NCI-H82 treated with DMSO at 0.1 percent for 48 hours (cell line): ENCODE measurements at regions not wholly inside any gene's neighbourhood (a gene's known extent, or its start where the extent isn't known, plus 50 kb on each side); places are given as distances from the start of the nearest gene placed in this dataset.

Source experiments
- DNase-seq: peaks from one replicate; lab custom pipeline; 2025; ENCODE audit not compliant: unreplicated experiment; lab: John Stamatoyannopoulos, UW

DNA sequence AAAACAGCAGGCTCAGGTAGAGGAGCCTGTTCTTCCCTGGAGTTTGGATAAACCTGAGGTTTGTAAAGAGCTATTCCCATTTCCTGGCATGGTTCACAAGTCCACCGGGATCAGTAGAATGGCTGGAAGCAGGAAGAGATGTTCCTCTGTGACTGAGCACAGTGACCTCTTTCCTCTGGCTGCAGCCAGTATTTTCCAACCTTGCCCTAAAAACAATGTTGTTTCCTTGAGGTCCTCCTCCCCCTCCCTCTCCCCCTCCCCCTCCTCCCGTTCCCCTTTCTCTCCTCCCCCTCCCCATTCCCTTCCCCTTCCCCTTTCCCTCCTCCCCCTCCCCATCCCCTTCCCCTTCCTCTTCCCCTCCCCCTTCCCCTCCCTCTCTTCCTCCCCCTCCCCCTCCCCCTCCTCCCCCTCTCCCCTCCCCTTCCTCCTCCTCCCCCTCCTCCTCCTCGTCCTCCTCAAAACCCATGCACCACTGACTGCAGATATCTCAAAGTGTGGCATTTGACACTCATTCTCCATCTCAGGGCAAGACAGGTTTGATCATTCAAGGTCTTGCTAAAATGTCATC, 58.9 kb upstream of the MON1B start:
- DNase-seq: no peak

DNA sequence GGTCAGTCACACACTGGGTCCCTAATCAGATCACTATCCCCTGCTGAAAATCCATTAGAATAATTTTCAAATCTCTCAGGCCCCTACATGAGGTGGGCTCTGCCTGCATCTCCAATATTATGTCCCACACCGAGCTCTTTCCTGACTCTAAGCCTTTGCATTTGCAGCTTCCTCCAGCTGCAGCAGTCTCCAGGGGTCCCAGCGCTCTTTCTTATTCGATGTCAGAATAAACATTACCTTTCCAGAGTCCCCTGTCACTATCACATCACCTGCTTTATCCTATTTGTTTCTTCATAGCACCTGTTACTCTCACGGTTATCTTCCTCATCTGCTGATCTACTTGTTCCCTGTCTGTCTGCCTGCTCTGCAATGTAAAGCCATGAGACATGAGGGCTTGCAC, 57.3 kb upstream of the MON1B start:
- no peak for DNase-seq

DNA sequence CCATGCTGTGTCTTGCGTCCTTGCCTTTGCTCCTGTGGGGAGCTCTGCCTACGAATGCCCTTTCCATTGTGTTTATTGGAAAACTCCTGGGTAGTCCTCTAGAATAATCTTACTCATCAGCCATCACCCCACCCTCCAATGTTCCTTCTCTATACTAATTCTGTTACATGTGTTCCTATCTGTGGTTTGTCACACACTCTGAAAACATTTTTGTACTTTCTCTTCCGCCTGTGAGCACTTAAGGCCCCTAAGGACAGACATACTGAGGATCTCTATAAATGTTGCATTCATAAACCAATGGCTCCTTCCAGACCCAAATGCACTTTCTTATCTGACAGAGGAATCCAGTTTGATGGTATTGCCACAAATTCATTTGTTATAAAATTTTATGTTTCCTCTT, 53.9 kb upstream of the MON1B start:
- DNase-seq: no peak
